Suprapubic skin (tissue), 4 donors: ENCODE measurements at regions not wholly inside any gene's neighbourhood (a gene's known extent, or its start where the extent isn't known, plus 50 kb on each side); places are given as distances from the start of the nearest gene placed in this dataset.

Source experiments
- DNase-seq, 2 donors: peaks; one replicate each; pipeline ENCODE4 v3.0.0-alpha.2; 2019; ENCODE audit warnings: low spot score in 2 of 2
- H3K27ac ChIP-seq: fragments of 200-600 bp; sonication (generic); one replicate; pipeline ENCODE4 v1.5.1; 2019
- H3K27me3 ChIP-seq: fragments of 200-600 bp; sonication (generic); one replicate; pipeline ENCODE4 v1.5.1; 2019
- H3K36me3 ChIP-seq: fragments of 200-600 bp; sonication (generic); one replicate; pipeline ENCODE4 v1.5.1; 2019
- H3K4me1 ChIP-seq: fragments of 200-600 bp; sonication (generic); one replicate; pipeline ENCODE4 v1.5.1; 2019
- H3K4me3 ChIP-seq: fragments of 200-600 bp; sonication (generic); one replicate; pipeline ENCODE4 v1.5.1; 2019; ENCODE audit warnings: mild to moderate bottlenecking
- H3K9me3 ChIP-seq: fragments of 200-600 bp; sonication (generic); one replicate; pipeline ENCODE4 v1.5.1; 2019
- EP300 ChIP-seq: sonication (generic); formaldehyde crosslinking; IDR thresholded peaks from one replicate; pipeline ENCODE4 v1.6.1; 2017; ENCODE audit warnings: antibody characterized with exemption
- POLR2A ChIP-seq, 2 donors: fragments of 450-650 bp; IDR thresholded peaks; one replicate each; pipeline ENCODE4 v1.6.1; 2017; ENCODE audit warnings: antibody characterized with exemption in 2 of 2, mild to moderate bottlenecking in 2 of 2, moderate library complexity in 2 of 2
- POLR2AphosphoS5 ChIP-seq, 3 donors: sonication (generic); formaldehyde crosslinking; IDR thresholded peaks; one replicate each; pipeline ENCODE4 v1.6.1; 2017; ENCODE audit warnings: antibody characterized with exemption in 3 of 3
- WGBS: methylation state at CpG from one replicate; pipeline ENCODE4 v1.1.5; 2018; 5-methylcytosine and 5-hydroxymethylcytosine counted together
- TF ChIP-seq, protein P1 (sequence below), 2 donors: fragments of 200-600 bp in 1 of 2; fragments of 450-650 bp in 1 of 2; sonication (generic) in 1 of 2; IDR thresholded peaks; one replicate each; pipeline ENCODE4 v1.5.1; 2016 to 2019; ENCODE audit warnings: antibody characterized with exemption in 2 of 2, mild to moderate bottlenecking in 1 of 2, moderate library complexity in 1 of 2

DNA sequence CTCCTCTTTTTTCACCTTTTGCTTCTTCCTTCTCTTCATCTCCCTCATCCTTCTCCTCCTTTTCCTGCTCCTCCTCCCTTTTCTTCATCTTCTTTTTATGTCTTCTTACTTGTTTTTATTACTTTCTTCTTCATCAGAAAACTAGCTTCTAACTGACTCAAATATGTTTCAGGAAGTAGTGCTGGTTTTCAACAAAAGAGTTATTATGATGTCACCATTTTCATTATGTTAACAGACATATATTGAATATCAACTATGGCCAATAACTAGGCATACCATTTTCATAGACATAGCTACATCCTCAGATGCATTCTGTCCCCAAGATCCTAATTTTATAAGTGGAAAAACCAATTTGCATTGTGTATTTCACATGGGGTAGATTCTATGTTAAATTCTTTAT, 252.9 kb upstream of the PAPPA start:
- H3K9me3 ChIP-seq, result no peaks in the 10 kb centered on the region
- H3K4me1 ChIP-seq, result no peaks in the 10 kb centered on the region
- no peaks in the 10 kb centered on the region for H3K36me3 ChIP-seq
- H3K27ac ChIP-seq, result no peak overlapping the region
- DNase-seq, result no peak
- TF ChIP-seq, protein P1, sequence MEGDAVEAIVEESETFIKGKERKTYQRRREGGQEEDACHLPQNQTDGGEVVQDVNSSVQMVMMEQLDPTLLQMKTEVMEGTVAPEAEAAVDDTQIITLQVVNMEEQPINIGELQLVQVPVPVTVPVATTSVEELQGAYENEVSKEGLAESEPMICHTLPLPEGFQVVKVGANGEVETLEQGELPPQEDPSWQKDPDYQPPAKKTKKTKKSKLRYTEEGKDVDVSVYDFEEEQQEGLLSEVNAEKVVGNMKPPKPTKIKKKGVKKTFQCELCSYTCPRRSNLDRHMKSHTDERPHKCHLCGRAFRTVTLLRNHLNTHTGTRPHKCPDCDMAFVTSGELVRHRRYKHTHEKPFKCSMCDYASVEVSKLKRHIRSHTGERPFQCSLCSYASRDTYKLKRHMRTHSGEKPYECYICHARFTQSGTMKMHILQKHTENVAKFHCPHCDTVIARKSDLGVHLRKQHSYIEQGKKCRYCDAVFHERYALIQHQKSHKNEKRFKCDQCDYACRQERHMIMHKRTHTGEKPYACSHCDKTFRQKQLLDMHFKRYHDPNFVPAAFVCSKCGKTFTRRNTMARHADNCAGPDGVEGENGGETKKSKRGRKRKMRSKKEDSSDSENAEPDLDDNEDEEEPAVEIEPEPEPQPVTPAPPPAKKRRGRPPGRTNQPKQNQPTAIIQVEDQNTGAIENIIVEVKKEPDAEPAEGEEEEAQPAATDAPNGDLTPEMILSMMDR (IDR thresholded peaks at IDR 0.05), result no peak
- TF ChIP-seq EP300, result no peak
- no peak for TF ChIP-seq POLR2AphosphoS5 (IDR thresholded peaks at IDR 0.05)
- TF ChIP-seq POLR2A (IDR thresholded peaks at IDR 0.05), result no peak
- H3K27me3 ChIP-seq, result no peaks in the 10 kb centered on the region
- H3K4me3 ChIP-seq, result no peak overlapping the region

DNA sequence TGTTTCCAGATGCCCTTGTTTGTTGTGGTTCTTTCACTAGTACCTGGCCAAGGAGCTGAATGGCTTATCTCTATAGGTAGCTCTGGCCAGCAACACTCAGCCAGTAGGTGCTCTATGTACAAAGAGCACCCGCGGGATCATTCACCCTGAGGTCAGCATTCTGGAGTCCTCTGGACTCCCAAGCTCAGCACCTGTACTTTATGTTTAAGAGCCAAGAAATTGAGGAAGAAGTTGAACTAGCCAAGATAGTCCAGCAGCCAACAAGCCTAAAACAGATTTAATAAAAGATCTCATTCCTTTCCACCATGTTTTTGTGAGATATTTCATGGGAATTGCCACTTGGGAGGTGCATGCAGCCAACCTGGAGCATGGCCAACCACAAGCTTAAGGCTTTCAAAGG, 242.6 kb upstream of the PAPPA start:
- Histone ChIP-seq H3K9me3 (no peaks in the 10 kb centered on the region), H3K27me3 (no peaks in the 10 kb centered on the region), H3K4me3 (no peak overlapping the region), H3K27ac (no peak overlapping the region), H3K4me1 (no peaks in the 10 kb centered on the region), H3K36me3 (no peaks in the 10 kb centered on the region)
- no peak for TF ChIP-seq POLR2AphosphoS5 (IDR thresholded peaks at IDR 0.05)
- TF ChIP-seq POLR2A (IDR thresholded peaks at IDR 0.05), result no peak
- TF ChIP-seq, protein P1 (IDR thresholded peaks at IDR 0.05), result no peak
- TF ChIP-seq EP300, result no peak
- WGBS, result 86% methylated on average over 2 of the region's 2 CpGs
- DNase-seq, result no peak

DNA sequence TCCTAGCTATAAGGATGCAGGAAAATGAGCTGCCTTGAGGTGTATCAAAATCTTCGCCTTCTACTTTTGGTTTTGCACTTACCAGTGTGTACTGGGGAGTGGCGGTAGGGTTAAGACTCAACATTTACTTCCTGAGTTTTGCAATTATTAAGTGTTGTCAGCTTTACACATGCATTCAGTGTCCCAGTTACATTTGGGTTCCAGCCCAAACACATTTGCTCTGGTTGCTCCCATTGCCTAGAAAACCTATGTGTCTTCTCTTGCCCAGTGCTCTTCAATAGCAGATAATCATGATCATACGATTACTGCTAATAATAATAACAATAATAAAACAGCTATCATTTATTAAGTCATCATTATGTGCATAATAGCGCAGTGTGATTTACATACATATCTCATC, 241.5 kb upstream of the PAPPA start:
- Histone ChIP-seq H3K27ac (no peak overlapping the region), H3K4me3 (no peak overlapping the region), H3K36me3 (no peaks in the 10 kb centered on the region), H3K4me1 (no peaks in the 10 kb centered on the region), H3K27me3 (no peaks in the 10 kb centered on the region), H3K9me3 (no peaks in the 10 kb centered on the region)
- TF ChIP-seq, protein P1 (IDR thresholded peaks at IDR 0.05), result no peak
- TF ChIP-seq POLR2AphosphoS5 (IDR thresholded peaks at IDR 0.05), result no peak
- TF ChIP-seq POLR2A (IDR thresholded peaks at IDR 0.05), result no peak
- no peak for TF ChIP-seq EP300
- no peak for DNase-seq
- 80% methylated on average over 4 of the region's 4 CpGs for WGBS

DNA sequence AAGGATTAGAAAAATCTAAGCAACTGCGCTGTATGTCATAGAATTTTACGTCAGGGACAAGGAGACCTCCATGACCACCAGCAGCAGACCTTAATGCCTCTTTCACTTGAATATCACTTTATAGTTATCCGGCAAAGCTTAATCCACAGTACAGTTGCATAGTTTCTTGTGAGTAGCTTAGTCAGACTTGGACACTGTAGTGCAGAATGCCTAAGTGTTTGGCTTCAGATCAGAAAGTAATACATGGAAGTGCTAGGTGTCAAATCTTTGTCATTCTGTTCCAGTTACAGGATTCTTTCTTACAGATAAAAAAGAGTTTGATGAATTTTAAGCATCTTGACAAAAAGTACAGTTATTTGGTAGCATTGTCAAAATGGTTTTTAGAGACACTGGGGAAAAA, 239.9 kb upstream of the PAPPA start:
- Histone ChIP-seq H3K9me3 (no peaks in the 10 kb centered on the region), H3K36me3 (no peaks in the 10 kb centered on the region), H3K27me3 (no peaks in the 10 kb centered on the region), H3K4me3 (no peak overlapping the region), H3K4me1 (no peaks in the 10 kb centered on the region), H3K27ac (no peak overlapping the region)
- WGBS, result 81% methylated on average over 3 of the region's 3 CpGs
- TF ChIP-seq POLR2AphosphoS5 (IDR thresholded peaks at IDR 0.05), result no peak
- TF ChIP-seq EP300, result no peak
- TF ChIP-seq, protein P1 (IDR thresholded peaks at IDR 0.05), result no peak
- TF ChIP-seq POLR2A (IDR thresholded peaks at IDR 0.05), result no peak
- DNase-seq, result no peak

DNA sequence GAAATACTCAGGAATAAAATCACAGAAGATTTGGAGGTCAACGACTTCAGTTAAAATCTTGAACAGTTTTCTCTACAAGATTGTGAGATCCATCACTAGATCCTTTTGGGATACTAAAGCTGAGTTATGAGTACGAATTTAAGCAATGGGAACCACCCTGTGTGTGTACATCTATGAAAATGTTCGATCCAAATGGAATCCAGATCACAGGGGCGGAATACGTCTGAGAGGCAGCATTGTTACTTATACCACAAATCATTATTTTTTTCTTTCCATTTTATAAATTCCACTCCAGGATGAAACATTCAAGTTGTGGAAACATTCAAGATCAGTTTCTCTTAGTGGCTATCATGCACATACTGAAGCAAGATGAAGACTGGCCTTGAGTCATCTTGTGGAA, 239.3 kb upstream of the PAPPA start:
- no peak overlapping the region for H3K4me3 ChIP-seq
- no peak overlapping the region for H3K27ac ChIP-seq
- no peaks in the 10 kb centered on the region for H3K9me3 ChIP-seq
- no peaks in the 10 kb centered on the region for H3K36me3 ChIP-seq
- 82% methylated on average over 5 of the region's 5 CpGs for WGBS
- no peaks in the 10 kb centered on the region for H3K27me3 ChIP-seq
- H3K4me1 ChIP-seq, result no peaks in the 10 kb centered on the region
- TF ChIP-seq EP300, result no peak
- DNase-seq, result no peak

DNA sequence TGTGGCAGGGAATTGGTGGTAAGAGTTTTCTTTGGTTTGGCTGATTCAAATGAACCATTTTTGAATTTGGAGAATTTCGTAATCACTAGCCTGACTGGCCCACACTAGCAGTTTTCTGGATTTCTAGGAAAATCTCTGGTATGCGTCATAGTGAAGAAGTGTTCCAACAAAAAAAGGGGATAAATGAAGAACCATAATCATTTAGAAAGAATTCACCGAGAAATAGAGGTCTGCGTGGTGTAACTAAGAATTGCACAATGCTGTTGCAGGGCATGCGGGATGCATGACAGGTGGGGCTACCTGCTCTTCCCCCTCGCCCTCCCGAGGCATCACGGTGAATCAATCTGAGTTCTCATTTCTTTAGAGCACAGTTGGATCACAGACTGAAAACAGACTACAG, 232.3 kb upstream of the PAPPA start:
- DNase-seq, result no peak
- Histone ChIP-seq H3K4me1 (no peaks in the 10 kb centered on the region), H3K9me3 (no peaks in the 10 kb centered on the region), H3K27ac (no peak overlapping the region), H3K36me3 (no peaks in the 10 kb centered on the region), H3K27me3 (no peaks in the 10 kb centered on the region), H3K4me3 (no peak overlapping the region)
- TF ChIP-seq, protein P1 (IDR thresholded peaks at IDR 0.05), result no peak
- WGBS, result 70% methylated on average over 8 of the region's 8 CpGs
